GM18870 (cell line): ENCODE measurements at regions not wholly inside any gene's neighbourhood (a gene's known extent, or its start where the extent isn't known, plus 50 kb on each side); places are given as distances from the start of the nearest gene placed in this dataset.
"Not testable (repeated sequence)": the region's sequence is repeated elsewhere in the genome, so short reads cannot be mapped to it uniquely, and the experiment has no call there.

Experiments used
- ATAC-seq: cut with Tn5 transposase; IDR thresholded peaks from one replicate; pipeline ENCODE4 v1.9.1; 2021; ENCODE audit warnings: moderate library complexity; ENCODE audit not compliant: unreplicated experiment

DNA sequence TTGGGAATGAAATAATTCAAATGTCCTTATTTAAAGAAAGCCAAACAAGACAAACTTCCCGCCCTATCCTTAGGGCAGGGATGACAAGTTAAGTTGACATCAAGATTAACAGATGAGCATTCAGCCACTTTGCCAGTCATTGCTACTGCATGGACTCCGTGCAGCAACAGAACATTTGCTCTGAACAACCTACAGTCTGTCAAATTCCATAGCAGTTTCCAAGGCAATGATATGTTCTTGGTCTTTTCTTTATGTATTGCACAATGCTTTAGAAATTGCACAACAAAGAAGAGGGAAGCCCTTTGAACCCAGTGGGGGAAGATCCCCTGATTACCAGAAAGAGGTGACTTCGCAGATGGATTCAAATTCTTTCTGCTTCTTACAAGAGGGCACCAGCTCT lies 269.8 kb downstream of the BCAT1 start:
- no peak for ATAC-seq

DNA sequence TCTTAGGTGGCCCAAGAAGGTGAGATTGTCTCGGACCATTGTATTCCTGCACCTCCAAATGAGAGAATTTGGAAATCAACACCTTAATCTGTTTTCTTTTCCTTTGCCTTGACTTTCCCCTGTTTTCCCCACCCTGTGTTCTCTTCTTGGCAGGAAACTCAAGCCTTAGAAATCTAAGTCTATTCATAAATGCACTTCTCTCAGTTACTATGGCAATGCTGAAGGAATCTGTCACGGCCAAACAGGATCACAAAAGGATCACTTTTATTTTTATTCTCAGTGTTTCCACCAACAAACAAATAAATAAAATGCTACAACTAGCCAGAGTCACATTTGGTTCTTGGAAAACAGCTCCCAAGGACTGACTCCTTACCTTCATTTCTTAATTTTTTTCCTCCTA lies 270.5 kb downstream of the BCAT1 start:
- ATAC-seq = no peak

DNA sequence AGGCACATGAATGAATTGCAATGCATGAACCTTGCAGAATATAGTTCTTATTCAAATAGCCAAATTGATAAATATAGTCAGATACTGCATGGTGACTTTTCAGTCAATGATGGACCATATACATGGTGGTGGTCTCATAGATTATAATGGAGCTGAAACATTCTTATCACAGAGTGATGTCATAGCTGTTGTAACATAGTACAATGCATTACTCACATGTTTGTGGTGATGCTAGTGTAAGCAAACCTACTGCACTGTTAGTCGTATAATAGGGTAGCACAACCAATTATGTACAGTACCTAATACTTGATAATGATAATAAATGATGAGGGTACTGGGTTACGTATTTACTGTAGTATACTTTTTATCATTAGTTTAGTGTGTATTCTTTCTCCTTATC lies 280.3 kb downstream of the BCAT1 start:
- no peak for ATAC-seq

DNA sequence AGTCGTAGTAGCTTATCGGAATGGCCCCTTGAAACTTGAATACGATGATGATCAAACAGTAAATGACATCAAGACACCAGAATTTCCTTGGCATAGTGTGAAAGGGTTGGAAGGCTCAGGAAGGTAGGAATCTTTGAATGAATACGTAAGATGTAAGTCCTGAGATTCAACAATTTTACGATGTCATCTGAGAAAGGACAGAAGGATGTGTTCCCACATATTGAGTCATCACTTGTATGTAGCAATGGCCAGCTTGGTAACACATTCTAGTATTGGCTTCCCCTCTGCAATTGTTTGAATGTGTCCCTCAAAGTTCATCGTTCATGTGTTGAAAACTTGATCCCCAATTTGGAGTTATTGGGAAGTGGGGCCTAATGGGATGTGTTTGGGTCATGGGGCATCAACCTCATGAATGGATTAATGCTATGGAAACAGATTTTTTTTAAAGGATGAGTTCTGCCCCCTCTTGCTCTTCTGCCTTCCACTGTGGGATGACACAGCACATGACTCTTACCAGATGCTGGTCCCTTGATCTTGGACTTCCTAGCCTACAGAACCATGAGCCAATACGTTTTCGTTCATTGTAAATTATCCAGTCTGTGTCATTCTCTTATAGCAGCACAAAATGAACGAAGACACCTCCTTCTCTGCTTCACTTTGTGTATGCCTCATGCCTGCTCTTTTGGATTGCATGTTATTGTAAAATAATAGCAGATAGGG lies 284.6 kb downstream of the BCAT1 start:
- ATAC-seq = no peak

DNA sequence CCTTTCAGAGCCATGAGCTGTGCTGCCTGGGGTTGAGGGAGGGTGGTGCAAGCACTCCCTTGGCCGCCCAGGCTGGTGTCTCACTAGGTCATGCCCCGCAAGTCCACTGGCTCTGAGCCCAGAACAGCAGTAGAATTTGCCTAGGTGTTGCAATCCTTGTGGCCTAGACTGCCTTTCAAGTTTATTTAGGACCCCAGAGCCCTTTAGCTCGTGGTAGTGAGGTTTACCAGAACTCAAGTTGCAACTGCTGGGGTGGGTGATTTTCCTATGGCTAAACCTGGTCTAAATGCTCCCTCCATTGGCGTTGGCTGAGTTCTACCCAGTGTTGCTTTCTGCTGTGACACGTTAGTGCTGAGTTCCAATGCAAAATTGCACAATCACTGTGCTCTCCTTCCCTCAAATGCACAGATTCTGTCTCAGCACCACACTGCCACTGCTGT lies 287.2 kb downstream of the BCAT1 start:
- no peak for ATAC-seq

DNA sequence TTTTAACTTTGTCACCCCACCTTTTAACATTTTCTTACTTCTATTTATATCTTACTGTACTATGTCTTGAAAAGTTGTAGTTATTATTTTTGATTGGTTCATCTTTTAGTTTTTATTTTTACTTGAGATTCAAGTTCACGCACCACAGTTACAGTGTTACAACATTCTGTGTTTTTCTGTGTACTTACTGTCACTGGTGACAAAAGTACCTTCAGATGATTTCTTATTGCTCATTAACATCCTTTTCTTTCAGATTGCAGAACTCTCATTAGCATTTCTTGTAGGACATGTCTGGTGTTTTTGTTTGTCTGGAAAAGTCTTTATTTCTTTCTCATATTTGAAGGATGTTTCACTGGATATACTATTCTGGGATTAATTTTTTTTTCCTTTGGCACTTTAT lies 289.9 kb downstream of the BCAT1 start:
- ATAC-seq = no peak

DNA sequence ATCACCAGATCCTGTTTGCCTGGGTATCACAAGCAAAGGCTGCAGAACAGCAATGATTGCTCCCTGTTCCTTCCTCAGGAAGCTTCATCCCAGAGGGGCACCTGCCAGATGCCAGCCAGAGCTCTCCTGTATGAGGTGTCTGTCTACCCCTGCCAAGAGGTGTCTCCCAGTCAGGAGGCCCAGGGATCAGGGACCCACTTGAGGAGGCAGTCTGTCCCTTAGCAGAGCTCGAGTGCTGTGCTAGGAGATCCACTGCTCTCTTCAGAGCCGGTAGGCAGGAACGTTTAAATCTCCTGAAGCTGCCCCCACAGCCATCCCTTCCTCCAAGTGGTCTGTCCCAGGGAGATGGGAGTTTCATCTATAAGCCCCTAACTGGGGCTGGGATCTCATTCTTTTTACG lies 294.6 kb downstream of the BCAT1 start:
- not testable (repeated sequence) for ATAC-seq

DNA sequence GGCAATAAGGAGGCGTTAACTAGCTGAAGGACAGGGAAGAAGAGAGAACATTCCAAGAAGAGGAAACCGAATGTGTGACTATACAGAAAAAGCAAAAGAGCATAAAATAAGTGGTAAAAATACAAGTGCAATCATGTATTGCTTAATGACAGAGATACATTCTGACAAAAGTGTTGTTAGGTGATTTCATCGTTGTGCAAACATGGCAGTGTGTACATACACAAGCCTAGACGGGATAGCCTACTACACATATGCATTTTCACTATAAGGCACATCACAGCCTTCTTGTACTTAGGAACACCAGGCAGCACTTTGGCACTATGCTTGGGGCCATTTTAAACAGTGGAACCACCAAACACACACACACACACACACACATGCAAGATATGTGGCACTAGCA lies 299.3 kb downstream of the BCAT1 start:
- no peak for ATAC-seq

DNA sequence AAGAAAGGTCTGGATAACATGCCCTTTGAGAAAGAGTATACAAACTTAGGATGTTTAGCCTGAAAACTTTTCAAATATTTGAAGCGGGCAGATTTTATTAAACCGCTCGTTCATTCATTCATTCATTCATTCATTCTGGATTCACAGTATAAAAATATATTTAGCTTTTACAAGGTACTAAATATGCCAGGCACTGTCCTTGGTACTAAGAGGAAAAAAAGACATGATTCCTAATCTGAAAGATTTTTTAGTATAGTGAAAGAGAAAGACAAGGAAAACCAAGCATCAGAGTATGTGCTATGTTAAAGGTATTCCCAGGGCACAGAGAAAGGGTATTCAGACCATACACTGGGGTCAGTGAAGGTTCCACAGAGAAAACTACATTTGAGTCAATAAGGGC lies 299.7 kb downstream of the BCAT1 start:
- no peak for ATAC-seq

DNA sequence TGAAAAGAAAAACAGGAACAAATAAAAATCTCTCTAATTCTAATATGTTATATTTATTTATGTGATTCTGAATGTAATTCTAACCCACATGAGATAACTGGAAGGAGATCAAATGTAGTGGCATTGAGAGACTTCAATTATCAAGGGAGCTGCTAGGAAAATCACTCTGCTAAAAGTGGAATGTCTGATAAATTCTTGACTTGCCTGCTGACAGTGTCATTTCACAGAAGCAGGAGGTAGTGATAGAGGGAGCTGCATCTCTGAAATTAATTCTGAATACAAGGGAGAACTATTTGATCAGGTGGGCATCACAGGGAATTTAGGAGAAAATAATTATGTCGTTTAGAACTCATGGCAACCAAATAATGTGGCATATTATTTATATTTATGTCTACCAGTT lies 303.6 kb downstream of the BCAT1 start:
- no peak for ATAC-seq

DNA sequence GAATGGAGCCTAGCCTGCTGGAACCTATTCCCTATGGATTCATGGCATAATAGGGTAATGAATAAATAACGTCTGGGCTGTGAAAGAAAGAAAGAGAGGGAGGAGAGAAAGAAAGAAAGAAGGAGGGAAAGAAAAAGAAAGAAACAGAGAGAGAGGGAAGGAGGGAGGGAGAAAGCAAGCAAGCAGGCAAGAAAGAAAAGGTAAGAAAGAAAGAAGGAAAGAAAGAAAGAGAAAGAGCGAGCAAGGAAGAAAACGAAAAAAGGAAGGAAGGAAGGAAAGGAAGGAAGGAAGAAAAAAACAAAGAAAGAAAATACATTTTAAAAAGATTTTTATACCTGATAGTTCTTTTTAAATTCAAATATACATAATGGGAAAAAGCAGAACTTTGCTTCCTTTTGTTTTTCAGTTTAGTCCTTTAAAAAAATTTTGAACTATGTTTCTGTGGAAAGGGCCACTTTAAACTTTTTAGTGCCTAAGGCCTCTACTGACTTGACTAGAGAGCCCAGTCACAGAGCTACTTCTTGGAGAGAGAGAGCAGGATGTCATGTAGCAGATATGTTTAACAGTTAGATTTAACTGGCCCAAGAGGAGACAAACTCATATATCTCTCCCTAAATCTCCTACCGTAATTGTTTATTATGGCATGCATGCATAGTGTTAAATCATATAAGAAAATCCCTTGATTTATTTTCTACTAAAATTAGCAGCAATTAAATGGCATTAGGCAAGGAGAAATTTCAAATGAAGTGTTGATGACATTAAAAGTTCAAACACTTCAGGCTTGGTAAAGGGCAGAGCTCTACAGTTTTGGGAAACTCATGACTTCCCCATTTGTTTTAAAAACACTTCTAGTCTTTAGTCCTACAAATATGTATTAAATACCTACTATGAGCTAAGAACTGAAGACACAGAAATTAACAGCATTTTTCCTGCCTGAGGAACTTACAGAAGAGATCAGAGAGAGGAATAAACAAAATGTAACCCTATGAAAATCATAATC lies 305.5 kb downstream of the BCAT1 start:
- ATAC-seq = no peak

DNA sequence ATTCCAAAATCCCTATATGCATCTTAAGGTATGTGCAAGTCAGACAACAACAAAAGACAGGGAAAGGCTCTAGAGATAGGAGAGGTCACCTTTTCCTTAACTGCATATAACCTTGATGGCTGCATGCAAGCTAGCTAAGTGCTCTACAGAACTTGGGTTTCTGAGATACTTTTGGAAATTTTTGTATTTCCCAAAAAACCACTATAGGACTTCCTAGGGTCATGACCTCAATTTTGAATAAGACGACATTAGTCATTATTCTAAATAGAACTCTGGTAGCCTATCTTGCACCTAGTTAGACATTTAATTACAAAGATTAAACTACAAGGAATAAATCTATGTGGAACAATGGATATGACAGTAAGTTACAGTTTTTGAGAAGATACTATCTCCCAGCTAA lies 309.3 kb downstream of the BCAT1 start:
- ATAC-seq = no peak

DNA sequence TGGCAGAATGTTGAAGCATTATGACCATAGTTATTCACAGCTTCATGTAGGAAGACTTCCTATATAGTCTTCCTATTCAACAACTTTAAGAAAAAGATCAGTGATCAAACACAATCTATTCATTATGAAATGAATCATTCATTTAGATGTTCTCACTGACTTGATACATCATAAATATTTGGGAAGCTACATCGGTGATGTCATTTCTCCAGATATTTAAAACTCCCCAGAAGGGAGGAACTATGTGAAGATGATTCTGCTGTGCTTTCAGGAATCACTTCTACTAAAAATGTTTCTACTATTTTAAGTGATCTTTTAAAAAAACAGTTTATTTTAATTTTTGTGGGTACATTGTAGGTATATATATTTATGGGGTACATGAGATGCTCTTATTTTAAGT lies 316.4 kb downstream of the BCAT1 start:
- ATAC-seq = no peak

DNA sequence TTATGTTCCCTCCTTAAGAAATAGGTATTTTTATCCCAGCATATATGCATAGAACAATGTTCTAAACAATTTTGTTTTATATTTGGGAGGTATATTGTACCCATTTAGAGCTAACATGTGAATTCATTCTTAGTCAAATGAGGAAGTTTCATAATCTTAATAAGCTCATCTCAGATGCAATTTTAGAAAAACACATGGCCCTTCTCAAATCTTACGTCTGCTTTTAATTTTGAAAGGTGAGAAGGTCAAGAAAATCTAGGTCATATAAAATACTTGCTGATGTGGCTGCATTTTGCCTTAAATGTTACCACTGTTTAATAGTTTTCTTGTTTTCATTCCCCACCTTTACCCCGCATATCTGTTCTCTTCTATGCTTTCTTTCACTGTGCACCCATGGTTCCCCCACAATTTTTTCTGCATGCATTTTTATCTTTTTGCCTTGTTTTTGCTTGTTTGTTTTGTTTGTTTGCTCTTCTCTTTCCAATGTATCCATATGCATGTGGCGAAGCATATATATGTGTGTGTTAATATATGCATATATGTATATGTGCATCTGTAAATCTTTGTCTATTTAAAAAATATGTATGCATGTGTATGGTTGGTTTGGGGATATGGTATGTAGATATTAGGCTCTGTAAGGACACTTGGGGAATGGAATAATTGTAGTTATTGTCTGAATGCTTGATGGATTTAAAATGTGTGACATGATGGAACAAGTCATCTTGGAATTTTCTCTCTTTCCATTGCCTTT lies 317.1 kb downstream of the BCAT1 start:
- ATAC-seq = no peak

DNA sequence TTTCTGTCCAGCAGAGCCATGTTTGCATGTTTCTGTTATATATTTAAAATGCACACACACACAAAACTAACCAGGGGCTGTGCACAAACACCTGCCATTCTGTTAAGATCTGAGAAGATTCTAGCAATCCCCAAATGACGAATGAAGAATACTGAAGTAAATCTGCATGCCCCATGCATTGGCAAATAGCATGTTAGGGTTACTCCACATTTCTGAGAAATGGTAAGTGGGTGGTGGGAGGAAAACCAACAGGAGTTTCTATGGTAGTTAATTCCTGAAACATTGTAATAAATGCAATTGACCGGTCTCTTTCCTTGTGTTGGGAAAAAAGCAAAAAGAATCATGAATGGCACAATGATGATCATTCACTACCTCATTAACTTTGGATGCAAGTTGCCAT lies 318.0 kb downstream of the BCAT1 start:
- ATAC-seq = no peak

DNA sequence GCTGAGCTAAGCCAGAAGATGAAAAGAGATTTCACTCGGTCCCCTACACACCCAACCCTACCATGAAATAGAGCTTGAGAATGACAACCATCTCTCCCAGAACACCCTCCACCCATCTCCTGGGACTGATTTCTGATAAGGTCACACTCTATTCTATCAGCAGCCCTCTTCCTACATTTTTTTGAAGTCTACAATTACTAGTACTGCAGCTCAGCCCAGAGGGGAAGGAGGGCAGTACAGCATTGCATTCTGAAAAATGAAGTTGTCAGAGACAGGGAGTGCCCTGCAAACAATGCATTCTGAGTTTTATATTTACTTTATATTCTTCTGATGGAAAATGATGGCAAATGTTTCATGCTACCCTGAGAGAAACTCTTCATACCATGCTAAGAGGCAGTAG lies 318.5 kb downstream of the BCAT1 start:
- ATAC-seq = no peak

DNA sequence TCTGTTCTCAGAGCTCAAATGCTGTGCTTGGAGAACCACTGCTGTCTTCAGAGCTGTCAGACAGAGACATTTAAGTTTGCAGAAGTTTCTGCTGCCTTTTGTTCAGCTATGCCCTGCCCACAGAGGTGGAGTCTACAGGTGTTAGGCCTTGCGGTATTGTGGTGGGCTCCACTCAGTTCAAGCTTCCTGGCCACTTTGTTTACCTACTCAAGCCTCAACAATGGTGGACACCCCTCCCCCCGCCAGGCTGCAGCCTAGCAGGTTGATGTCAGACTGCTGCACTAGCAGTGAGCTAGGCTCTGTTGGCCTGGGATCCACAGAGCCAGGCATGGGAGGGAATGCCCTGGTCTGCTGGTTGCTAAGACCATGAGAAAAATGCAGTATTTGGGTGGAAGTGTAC lies 323.8 kb downstream of the BCAT1 start:
- no peak for ATAC-seq

DNA sequence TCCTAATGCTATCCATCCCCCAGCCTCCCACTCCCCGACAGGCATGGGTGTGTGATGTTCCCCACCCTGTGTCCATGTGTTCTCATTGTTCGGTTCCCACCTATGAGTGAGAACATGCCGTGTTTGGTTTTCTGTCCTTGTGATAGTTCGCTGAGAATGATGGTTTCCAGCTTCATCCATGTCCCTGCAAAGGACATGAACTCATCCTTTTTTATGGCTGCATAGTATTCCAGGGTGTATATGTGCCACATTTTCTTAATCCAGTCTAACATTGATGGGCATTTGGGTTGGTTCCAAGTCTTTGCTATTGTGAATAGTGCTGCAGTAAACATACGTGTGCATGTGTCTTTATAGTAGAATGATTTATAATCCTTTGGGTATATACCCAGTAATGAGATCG lies 328.9 kb downstream of the BCAT1 start:
- ATAC-seq = not testable (repeated sequence)

DNA sequence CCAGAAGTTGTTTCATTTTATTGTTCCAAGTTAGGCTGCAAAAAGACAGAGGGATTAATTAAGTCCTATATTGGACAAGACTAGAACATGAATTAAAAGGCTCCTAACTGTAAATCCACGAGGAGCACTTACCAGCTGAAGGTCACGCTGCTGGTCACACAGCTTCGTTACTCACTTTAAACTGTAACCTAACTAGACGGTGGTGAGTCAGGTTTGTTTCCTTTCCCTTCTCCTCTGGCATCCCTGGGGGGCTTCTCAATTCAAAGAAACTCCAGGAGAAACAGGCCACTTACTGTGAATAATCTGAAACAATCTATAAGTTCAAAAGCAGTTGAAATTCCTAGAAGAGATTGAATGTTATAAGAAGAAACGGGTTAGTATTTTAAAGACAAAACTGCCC lies 331.4 kb downstream of the BCAT1 start:
- ATAC-seq = no peak

DNA sequence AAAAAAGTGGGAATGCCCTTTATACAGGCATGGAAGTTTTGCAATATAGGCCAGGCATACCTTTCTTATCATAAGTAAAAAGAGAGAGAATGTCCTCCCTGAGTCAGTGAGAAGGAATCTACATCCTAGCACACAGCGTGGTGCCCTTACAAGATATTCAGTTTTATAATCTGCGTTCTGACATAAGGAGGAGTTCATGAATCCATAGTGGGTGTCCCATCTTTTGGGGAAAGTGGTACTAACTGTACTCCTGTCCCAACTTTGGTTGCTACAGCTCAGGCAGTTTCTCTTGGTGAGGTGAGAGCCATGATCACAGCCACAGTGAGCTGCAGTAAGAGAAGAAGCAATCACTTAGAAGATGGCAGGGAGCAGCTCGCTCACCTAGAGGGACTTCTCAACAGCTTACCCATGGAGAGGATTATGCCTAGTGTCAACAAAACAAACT lies 332.9 kb downstream of the BCAT1 start:
- ATAC-seq = no peak

DNA sequence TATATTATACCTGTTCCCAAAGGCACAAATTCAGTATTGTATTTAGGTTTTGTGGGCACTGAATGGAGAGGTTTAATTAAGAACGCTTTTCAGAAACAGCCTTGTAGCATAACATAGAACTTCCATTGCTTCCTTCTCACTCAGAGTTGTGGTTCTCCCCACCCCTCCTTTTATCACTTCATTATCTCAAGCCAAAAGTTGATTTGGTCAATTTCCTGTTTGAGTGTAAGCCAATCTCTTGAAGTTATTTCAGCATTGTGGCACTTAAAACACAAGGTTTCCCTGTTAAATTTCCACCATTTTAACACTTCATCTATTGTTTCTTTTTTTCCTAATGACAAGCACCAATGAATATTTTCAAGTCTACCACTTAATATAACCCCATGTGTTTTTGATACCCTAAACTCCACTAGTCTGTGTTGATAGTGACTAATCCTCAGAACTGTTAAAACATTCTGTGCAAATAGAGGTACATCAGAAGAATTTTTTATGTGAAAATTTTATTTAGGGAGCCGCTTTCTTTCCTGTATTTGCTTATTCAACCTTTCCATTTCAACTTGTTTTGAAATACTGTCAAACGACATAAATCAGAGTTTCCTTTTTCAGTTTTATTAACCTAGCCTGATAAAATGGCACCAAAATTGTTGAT lies 340.1 kb downstream of the BCAT1 start:
- no peak for ATAC-seq
